ENCODE measurements at regions not wholly inside any gene's neighbourhood (a gene's known extent, or its start where the extent isn't known, plus 50 kb on each side); places are given as distances from the start of the nearest gene placed in this dataset.

DNA sequence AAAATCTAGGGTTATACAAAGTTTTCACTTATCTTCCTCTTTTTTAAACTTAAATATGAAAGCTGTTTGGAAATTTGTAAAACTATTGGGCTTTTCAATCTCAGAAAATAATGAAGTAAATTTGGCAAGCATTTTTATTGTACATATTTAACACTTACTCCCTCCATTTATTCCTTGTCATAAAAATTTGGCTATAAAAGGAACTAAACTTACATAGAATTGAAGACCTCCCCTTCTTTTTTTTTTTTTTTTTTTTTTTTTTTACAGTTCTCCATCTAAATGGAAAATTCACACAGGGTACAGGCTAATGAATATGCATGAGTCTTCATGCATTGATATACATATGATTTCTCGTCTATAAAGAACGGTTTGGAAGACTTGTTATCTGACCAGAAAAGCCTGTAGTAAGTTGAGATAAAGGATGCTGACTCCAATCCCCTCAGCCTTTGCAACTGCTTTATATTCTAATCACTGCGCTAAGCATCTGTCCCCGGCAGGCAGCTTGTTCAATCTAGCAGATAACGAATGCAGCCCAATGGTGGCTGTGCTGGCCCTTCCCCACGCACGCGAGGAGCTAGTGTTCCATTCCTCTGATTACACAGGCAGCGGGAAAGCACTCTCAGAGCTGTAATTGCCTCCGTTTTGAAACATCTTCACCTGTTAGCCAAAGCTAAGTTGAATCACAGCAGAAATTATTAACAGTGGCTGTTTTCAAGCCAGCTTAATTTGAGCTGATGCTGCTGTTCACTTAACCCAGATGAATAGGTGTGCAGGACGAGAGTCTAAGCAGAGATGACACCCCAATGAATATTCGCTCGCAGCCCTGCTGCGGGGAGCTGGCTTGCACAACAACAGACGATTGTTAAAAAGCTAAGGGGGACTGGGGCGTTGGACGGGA, 453.8 kb upstream of the ZNF608 start:
- intact Hi-C loops (cut with micrococcal nuclease), result no loop called here

GRCh38 chr5:125200866-125201373, 454.5 kb upstream of the ZNF608 start:
- intact Hi-C loops (cut with micrococcal nuclease), result no loop called here

- intact Hi-C loops (cut with micrococcal nuclease), result no loop called here
Observed at GRCh38 chr5:125201446-125202052, 455.1 kb upstream of the ZNF608 start.

GRCh38 chr5:125202353-125202752, 455.9 kb upstream of the ZNF608 start:
- intact Hi-C loops (cut with micrococcal nuclease), result no loop called here

GRCh38 chr5:125202871-125203438, 456.5 kb upstream of the ZNF608 start:
- intact Hi-C loops (cut with micrococcal nuclease), result no loop called here

- intact Hi-C loops (cut with micrococcal nuclease), result no loop called here
Observed at GRCh38 chr5:125203912-125204311, 457.5 kb upstream of the ZNF608 start.

DNA sequence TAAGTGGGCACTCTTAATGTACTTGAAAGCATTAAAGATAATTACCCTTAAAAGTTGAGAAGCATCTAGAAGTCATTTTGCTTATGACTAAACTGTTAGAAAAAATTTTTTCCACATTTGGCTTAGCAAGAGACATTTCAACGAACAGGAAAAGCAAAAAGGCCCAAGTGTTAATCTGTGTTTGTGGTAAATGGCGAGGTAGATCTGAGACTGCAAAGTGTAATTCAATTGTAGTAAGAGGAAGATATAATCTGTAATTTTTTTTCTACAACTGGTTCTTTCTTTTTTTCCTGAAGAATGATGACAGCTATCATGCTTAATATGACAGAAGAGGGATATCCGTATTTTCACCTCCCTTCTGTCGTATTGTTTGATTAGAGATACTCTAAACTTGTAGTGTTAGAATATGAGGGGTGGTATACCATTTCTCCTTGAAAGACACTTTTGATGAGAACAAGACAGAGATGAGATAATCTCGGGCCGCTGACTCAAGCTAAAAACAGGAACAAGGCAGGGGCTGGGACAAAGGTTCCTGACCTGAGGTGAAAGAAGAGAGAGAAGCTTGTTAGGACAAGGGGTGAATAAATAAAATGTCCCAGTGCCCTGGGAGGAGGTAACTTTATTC, 459.3 kb upstream of the ZNF608 start:
- intact Hi-C loops (cut with micrococcal nuclease), result no loop called here

DNA sequence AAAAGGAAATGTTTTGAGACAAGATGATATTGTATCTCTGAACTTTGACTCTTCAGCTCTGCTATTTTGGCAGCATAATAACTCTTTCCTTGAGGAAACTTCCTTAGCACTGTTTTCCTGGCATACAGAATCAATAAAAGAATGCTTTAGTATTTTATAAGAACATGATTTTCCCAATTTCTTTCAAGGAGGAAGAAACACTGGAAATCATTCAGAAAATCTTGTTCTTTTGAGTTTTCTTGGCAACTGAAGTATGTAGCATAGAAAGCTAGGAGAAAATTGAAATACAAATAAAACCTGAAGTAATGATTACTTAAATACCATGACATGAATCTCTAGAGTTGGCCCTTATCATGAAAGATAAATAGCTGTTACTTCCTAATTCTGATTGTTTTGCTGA, 461.4 kb upstream of the ZNF608 start:
- intact Hi-C loops (cut with micrococcal nuclease), result no loop called here

- intact Hi-C loops (cut with micrococcal nuclease), result no loop called here
Observed at GRCh38 chr5:125209650-125210049, 463.2 kb upstream of the ZNF608 start.

DNA sequence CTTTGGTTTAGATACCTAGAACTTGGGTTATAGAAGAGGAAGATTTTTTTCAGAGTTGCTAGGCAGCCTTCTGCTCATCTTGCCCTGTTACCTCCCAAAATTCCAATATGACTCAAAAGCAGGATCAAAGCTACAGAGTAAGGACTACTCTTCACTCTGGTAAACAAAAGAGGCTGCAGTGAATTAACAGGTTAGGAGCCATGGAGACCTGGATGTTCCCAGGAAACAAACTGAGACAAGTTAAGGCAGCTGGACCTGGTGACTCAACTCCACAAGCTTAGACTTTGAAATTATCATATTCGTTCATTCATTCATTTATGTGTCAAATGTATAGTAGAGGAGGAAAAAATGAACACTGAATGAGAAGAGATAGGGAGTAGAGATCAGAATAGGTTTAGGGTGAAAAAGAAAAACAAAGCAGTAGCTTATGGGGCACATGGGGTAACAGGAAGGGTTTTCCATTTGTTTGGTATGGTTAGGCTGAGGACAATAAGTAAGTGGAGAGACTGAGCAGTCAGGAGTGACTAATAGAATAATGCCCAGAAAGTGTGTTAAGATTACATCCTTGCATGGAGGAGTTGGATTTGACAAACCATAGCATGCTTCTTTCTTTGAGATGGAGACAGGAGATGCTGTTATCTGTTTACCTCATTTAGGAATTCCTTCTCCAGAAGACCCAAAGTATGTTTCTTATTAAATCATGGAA, 464.0 kb upstream of the ZNF608 start:
- intact Hi-C loops (cut with micrococcal nuclease), result no loop called here

DNA sequence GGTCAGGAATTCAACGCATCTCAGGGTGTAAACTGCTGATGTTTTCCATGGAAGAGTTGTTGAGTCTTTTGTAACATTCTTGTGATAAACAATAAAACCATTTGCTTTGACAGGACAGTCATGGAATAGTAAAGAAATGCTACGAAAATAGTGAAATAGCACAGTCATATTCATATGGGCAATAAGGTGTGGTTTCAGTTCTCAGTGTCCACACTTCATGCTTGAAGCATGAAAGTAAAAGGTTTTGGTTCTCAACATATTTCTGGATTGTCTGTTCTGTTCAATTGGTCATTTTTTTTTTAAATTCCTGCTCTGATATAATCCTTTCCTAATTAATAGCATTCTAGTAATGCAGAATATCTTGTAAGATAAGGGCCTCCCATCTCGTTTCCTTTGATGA, 467.6 kb upstream of the ZNF608 start:
- intact Hi-C loops (cut with micrococcal nuclease), result no loop called here

GRCh38 chr5:125215593-125215992, 469.2 kb upstream of the ZNF608 start:
- intact Hi-C loops (cut with micrococcal nuclease), result no loop called here

GRCh38 chr5:125219710-125220109, 473.3 kb upstream of the ZNF608 start:
- intact Hi-C loops (cut with micrococcal nuclease), result no loop called here

GRCh38 chr5:125220284-125220683, 473.8 kb upstream of the ZNF608 start:
- intact Hi-C loops (cut with micrococcal nuclease), result no loop called here

- intact Hi-C loops (cut with micrococcal nuclease), result no loop called here
Observed at GRCh38 chr5:125222597-125223240, 476.3 kb upstream of the ZNF608 start.

GRCh38 chr5:125225424-125225823, 479.0 kb upstream of the ZNF608 start:
- intact Hi-C loops (cut with micrococcal nuclease), result no loop called here

- intact Hi-C loops (cut with micrococcal nuclease), result no loop called here
Observed at GRCh38 chr5:125226825-125227224, 480.4 kb upstream of the ZNF608 start.

GRCh38 chr5:125227333-125228095, 481.1 kb upstream of the ZNF608 start:
- intact Hi-C loops (cut with micrococcal nuclease), result no loop called here

DNA sequence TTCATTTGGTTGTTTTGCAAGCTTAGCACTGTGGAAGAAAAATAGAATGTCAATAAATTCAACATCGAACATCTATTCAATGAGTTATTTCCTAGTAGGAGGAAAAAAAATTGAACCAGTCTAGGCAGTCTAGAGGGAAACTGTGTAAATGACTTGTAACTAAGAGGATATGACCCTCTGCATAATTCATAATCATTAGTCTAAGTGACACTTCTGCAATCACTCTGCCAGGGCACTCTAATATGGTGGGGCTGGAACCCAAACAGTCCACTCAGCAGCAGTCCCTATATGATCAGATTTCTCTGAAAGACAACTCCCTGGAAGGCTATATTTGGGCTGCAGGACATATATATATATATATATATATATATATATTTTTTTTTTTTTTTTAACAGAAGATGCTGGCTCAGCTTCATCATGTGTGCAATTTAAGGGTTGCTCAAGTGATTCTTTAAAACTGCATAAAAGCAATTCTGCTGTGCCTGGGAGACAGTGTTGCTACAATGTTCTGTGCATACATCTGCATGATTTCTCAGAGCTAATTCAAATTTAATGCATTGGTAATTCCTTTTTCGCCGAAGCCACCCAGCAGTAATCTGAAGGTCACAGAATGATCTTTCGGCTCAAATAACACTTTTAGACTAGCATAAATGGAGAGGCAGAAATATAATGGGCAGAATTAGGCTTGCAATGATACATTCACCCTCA, 482.1 kb upstream of the ZNF608 start:
- intact Hi-C loops (cut with micrococcal nuclease), result no loop called here
